ENCODE measurements at regions not wholly inside any gene's neighbourhood (a gene's known extent, or its start where the extent isn't known, plus 50 kb on each side); places are given as distances from the start of the nearest gene placed in this dataset.

DNA sequence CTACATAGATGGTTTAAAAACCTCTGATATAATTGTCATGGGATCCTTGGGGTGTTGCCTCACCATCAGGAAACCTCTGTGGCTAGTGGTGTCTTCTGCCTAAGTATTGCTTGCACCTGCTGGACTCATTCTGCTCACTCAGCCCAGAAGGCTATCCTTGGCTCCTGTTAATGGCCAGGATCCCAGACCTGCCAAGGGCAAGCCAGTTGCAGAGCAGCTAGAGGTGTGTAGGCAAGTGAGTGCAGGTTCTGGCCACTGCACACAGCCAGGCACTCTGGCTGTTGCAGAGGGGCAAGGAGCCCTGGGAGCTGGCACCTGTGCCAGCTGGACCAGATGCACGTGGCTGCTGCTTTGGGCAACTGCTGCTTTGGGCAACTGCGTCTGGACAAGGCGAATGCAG is 1125.8 kb downstream of the SI start:
- H3K27ac ChIP-seq (ENCODE audit: extremely low read depth, low read depth, low read length): no peak overlapping the region
- TF ChIP-seq POLR3G (IDR thresholded peaks at IDR 0.05; ENCODE audit: extremely low read depth, insufficient read length, insufficient replicate concordance): no peak
- TF ChIP-seq ESRRB (CRISPR knock-in tag; IDR thresholded peaks at IDR 0.05; ENCODE audit: borderline replicate concordance): no peak
- no peak for TF ChIP-seq PHF8 (IDR thresholded peaks at IDR 0.05; ENCODE audit: borderline replicate concordance, low read length)
- no peak for TF ChIP-seq ZSCAN29 (IDR thresholded peaks at IDR 0.05)
- TF ChIP-seq NR2C2 (CRISPR knock-in tag; IDR thresholded peaks at IDR 0.05): no peak
- no peak for TF ChIP-seq NR2C2 (tag; IDR thresholded peaks at IDR 0.05)
- TF ChIP-seq ZKSCAN3 (CRISPR knock-in tag; IDR thresholded peaks at IDR 0.05): no peak
- TF ChIP-seq SIN3B (IDR thresholded peaks at IDR 0.05; ENCODE audit: low read depth): no peak
- TF ChIP-seq SMARCC2 (IDR thresholded peaks at IDR 0.05; ENCODE audit: low read depth): no peak
- no peak for TF ChIP-seq CBFA2T2 (conservative IDR thresholded peaks at IDR 0.05)
- TF ChIP-seq, protein P1, sequence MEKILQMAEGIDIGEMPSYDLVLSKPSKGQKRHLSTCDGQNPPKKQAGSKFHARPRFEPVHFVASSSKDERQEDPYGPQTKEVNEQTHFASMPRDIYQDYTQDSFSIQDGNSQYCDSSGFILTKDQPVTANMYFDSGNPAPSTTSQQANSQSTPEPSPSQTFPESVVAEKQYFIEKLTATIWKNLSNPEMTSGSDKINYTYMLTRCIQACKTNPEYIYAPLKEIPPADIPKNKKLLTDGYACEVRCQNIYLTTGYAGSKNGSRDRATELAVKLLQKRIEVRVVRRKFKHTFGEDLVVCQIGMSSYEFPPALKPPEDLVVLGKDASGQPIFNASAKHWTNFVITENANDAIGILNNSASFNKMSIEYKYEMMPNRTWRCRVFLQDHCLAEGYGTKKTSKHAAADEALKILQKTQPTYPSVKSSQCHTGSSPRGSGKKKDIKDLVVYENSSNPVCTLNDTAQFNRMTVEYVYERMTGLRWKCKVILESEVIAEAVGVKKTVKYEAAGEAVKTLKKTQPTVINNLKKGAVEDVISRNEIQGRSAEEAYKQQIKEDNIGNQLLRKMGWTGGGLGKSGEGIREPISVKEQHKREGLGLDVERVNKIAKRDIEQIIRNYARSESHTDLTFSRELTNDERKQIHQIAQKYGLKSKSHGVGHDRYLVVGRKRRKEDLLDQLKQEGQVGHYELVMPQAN (IDR thresholded peaks at IDR 0.05; ENCODE audit: borderline replicate concordance): no peak
- no peak for TF ChIP-seq ZNF449 (CRISPR knock-in tag; IDR thresholded peaks at IDR 0.05)
- TF ChIP-seq CBX8 (IDR thresholded peaks at IDR 0.05; ENCODE audit: borderline replicate concordance, extremely low read depth, low read depth, low read length, poor library complexity, severe bottlenecking): no peak
- TF ChIP-seq HNRNPL (IDR thresholded peaks at IDR 0.05; ENCODE audit: low read depth, low read length): no peak
- no peak for TF ChIP-seq TCF7 (IDR thresholded peaks at IDR 0.05; ENCODE audit: borderline replicate concordance)
- TF ChIP-seq RFX7 (CRISPR knock-in tag; IDR thresholded peaks at IDR 0.05): no peak
- no peak for TF ChIP-seq ILF3 (IDR thresholded peaks at IDR 0.05; ENCODE audit: borderline replicate concordance)
- no peak for TF ChIP-seq HNRNPH1 (optimal IDR thresholded peaks at IDR 0.05; ENCODE audit: low read depth, low read length)
- no peaks in the 10 kb centered on the region for H3K79me2 ChIP-seq (ENCODE audit: control insufficient read depth, insufficient read depth, low read length)
- H3K9me3 ChIP-seq (replicated peaks; ENCODE audit: control insufficient read depth, insufficient read depth, low read depth, low read length): no peaks in the 10 kb centered on the region; the same call in 1 of the 2 replicates
- in situ Hi-C loops (cut with MboI): no loop called here
- no peak for ATAC-seq
- WGBS (ENCODE audit: insufficient coverage, low coverage, missing lambda C conversion rate): 3% methylated on average over 3 of the region's 3 CpGs
- POLR2A ChIA-PET: no interaction called here
- no peak overlapping the region for H2AFZ ChIP-seq (ENCODE audit: low read depth, low read length)
- CTCF ChIA-PET (ENCODE audit: low intra/inter-chr PET ratio): no interaction called here
- H3K4me1 ChIP-seq (replicated peaks in 1 of 2; ENCODE audit: control insufficient read depth in 2 of 2, insufficient read depth in 2 of 2, low read length in 2 of 2): no peaks in the 10 kb centered on the region
- no peak overlapping the region for H3K4me3 ChIP-seq
- intact Hi-C loops (cut with micrococcal nuclease): no loop called here
- no peaks in the 10 kb centered on the region for H3K27me3 ChIP-seq (ENCODE audit: control insufficient read depth in 2 of 2, insufficient read depth in 2 of 2, low read length in 2 of 2)
- no peak for DNase-seq (ENCODE audit: extremely low read depth in 1 of 4, low spot score in 3 of 4)
- no peak overlapping the region for H3K9ac ChIP-seq (ENCODE audit: insufficient read depth in 1 of 2, low read depth in 2 of 2, low read length in 2 of 2)
- no TSS peak for BruUV-seq (replicated peaks)
- H4K20me1 ChIP-seq (replicated peaks; ENCODE audit: control insufficient read depth, insufficient read depth, low read length): no peaks in the 10 kb centered on the region
- H3K9me1 ChIP-seq (ENCODE audit: control insufficient read depth, insufficient read depth, low read length): no peaks in the 10 kb centered on the region
- no peak for FAIRE-seq
- H3K4me2 ChIP-seq (ENCODE audit: insufficient read depth, low read length): no peak overlapping the region
- H3K36me3 ChIP-seq (ENCODE audit: control insufficient read depth, insufficient read depth, low read length): no peaks in the 10 kb centered on the region
